Activated CD4-positive, alpha-beta T cell treated with anti-CD3 and anti-CD28 coated beads, Interleukin-2, amount 10 ng/mL, durations not matched to agents 24 days and 14 days (primary cell): ENCODE measurements at regions not wholly inside any gene's neighbourhood (a gene's known extent, or its start where the extent isn't known, plus 50 kb on each side); places are given as distances from the start of the nearest gene placed in this dataset.

Experiments used
- DNase-seq: peaks from one replicate; pipeline ENCODE4 v3.0.0; 2022
- H3K27ac Mint-ChIP-seq: one replicate; pipeline ENCODE4 v1.8.0; 2022; ENCODE audit warnings: mild to moderate bottlenecking, mixed read lengths
- H3K27me3 Mint-ChIP-seq: one replicate; pipeline ENCODE4 v1.8.0; 2022; ENCODE audit warnings: mixed read lengths
- H3K36me3 Mint-ChIP-seq: one replicate; pipeline ENCODE4 v1.8.0; 2022; ENCODE audit warnings: low read depth, mild to moderate bottlenecking, mixed read lengths
- H3K4me1 Mint-ChIP-seq: one replicate; pipeline ENCODE4 v1.8.0; 2021; ENCODE audit warnings: mixed read lengths
- H3K4me3 Mint-ChIP-seq: one replicate; pipeline ENCODE4 v1.8.0; 2022; ENCODE audit warnings: mild to moderate bottlenecking, moderate library complexity, mixed read lengths
- H3K9me3 Mint-ChIP-seq: one replicate; pipeline ENCODE4 v1.8.0; 2021; ENCODE audit warnings: mixed read lengths
- intact Hi-C: fragments of 100-400 bp; cut with micrococcal nuclease; formaldehyde crosslinking; loops from one replicate; pipeline ENCODE4 v1.15.1; 2023

DNA sequence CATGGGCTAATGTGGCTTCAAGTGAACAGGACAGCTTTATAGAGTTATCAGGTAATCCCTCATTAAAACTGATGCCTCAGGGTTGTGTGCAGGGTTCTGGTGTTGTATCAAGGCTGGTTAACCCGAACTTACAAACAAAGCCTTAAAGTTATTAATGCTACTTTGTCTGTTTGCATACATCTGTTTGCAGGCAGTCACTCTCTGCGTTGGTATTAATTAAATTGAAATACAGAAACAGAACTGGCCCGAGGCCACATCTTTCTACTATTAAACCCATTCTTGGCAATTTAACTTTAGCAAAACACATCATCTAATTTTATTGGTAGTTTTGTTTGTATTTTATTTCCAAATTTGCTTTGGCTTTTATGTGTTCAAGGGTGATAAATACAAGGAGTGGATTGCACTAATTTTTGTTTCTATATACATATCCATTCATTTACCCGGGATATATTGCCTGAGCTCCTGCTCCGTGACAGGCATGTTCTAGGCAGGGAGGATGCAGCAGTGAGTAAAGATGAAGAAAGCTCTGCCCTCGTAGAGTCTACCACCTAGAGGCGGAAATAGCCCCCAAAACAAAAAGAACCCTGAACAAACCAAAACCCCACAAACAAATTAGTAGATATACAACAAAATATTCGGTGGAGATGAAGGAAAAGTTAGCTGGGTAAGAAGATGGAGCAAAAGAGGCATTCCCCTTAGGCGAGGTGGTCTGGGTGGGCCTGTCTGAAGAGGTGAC lies 164.2 kb downstream of the MACROH2A1 start:
- DNase-seq = no peak
- Mint-ChIP-seq H3K36me3 (no peaks in the 10 kb centered on the region), H3K4me1 (no peaks in the 10 kb centered on the region), H3K27ac (no peak overlapping the region), H3K27me3 (peaks cover 3% of the 10 kb centered on the region), H3K9me3 (no peaks in the 10 kb centered on the region), H3K4me3 (no peak overlapping the region)
- intact Hi-C loops = no loop called here

DNA sequence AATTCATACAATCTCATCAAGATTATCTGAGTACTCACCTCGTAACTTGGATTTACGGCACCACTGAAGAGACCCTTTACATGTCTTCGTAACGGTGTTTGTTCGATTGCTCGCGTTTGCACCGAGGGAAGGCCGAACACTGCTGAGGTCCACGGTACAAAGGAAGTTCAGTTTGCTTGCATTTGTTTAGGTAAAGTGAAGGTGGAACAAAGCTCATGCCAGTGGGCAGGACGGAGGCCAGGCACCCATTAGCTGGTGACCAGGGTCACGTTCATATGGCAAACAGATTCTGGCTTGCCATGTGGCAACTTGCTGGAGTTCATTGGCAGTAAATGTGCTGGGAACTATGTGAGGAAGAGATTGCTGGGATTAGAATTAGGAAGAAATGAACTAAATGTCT lies 164.8 kb downstream of the MACROH2A1 start:
- Mint-ChIP-seq H3K4me1 (no peaks in the 10 kb centered on the region), H3K9me3 (no peaks in the 10 kb centered on the region), H3K27ac (no peak overlapping the region), H3K36me3 (no peaks in the 10 kb centered on the region), H3K4me3 (no peak overlapping the region), H3K27me3 (peaks cover 3% of the 10 kb centered on the region)
- intact Hi-C loops = no loop called here
- no peak for DNase-seq

DNA sequence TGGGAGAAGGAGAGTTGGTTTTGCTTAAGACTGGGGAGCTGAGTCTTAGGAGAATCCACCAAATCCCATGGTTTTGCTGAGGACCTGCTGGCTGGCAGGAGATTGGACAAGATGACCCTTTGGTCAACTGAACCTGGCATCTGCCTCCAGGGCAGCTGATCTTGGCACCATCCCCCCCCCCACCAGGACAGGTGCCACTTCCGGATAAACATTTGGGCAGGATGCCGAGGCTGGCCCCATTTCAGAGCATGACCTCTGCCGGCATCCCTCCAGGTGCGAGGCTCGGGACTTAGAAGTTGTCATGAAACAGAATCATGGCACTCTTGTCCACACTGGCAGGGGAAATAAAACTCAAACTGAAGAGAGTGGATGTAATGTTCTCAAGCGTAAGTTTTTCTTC lies 165.6 kb downstream of the MACROH2A1 start:
- Mint-ChIP-seq H3K9me3 (no peaks in the 10 kb centered on the region), H3K36me3 (no peaks in the 10 kb centered on the region), H3K4me3 (no peak overlapping the region), H3K27me3 (peaks cover 3% of the 10 kb centered on the region), H3K27ac (no peak overlapping the region), H3K4me1 (no peaks in the 10 kb centered on the region)
- no peak for DNase-seq
- intact Hi-C loops = no loop called here

DNA sequence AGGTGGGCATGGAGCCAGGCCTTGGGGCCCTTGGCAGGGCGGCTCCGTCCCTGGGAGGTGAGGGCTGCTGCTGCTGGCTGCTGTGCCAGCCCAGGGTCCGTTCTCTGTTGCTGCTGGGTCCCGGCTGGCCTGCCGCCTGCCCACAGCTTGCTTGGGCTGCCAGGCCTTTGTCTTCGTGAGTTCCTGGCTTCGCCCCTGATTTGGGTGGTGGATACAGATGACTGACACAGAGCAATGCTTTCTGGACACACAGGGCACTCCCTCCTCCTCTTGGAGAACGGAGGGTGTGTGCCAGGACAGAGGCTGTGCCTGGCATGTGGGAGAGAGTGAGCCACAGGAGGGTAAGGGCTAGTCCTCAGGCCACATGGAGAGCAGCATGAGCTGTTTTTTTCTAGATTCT lies 166.1 kb downstream of the MACROH2A1 start:
- no peak overlapping the region for H3K27ac Mint-ChIP-seq

DNA sequence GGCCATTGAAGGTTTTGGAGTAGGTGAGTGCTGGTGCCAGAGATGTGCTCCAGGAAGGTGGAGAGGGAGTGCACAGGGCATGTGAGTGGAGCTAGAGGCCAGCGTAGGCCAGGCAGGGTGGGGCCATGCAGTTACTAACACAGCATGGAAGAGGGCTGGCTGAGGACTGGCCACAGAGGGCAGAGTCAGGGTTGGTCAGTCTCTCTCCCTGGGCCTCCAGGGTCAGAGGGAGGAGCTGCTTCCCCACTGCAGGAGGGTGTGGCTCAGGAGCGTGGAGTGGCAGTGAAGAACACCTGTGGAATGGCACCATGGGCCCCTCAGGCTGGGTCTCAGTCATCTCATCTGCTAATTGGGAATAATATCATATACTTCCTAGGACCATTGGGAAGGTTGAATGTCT lies 167.7 kb downstream of the MACROH2A1 start:
- Mint-ChIP-seq H3K27me3 (peaks cover 10% of the 10 kb centered on the region), H3K4me3 (no peak overlapping the region), H3K9me3 (no peaks in the 10 kb centered on the region), H3K27ac (no peak overlapping the region), H3K4me1 (no peaks in the 10 kb centered on the region), H3K36me3 (no peaks in the 10 kb centered on the region)
- intact Hi-C loops = no loop called here
- no peak for DNase-seq

More for the DNA sequence above, 166.1 kb downstream of the MACROH2A1 start:
- peaks cover 3% of the 10 kb centered on the region for H3K27me3 Mint-ChIP-seq
- H3K4me1 Mint-ChIP-seq = no peaks in the 10 kb centered on the region
- no peaks in the 10 kb centered on the region for H3K36me3 Mint-ChIP-seq
- no peak for DNase-seq
- intact Hi-C loops = no loop called here
- H3K4me3 Mint-ChIP-seq = no peak overlapping the region
- no peaks in the 10 kb centered on the region for H3K9me3 Mint-ChIP-seq

DNA sequence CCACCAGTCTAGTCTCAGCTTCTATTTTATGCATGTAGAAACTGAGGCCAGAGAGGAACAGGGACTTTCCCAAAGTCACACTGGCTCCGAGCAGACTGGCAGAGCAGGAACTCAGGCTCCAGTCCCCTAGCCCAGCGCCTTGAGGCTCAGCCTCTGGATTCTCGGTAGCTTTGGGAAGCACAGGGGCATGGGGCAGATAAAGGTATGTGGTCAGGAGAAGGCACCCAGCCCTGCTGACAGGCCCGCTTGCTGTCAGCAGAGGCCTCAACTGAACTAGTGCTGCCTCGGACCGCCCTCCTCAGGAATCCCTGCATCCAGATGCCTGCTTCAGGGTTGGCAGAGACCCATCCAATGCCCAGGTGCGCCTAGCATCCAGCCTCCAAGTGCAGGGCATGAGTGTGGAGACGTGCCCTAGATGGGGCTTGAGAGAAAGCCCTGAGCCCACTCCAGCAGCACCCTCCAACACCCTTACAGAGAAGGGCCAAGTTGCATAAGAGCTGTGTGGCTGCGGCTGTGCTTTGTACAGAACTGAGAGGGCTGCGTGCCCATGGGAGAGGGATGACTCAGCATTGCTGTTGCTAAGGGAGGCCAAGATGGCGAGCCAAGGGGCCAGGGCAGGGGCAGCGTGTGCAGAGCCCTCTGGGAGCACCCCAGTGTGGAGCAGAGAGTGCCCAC lies 168.6 kb downstream of the MACROH2A1 start:
- H3K36me3 Mint-ChIP-seq = no peaks in the 10 kb centered on the region
- no peak for DNase-seq
- H3K27ac Mint-ChIP-seq = no peak overlapping the region
- no peaks in the 10 kb centered on the region for H3K4me1 Mint-ChIP-seq
- no peak overlapping the region for H3K4me3 Mint-ChIP-seq
- intact Hi-C loops = no loop called here
- H3K27me3 Mint-ChIP-seq = peaks cover 11% of the 10 kb centered on the region
- H3K9me3 Mint-ChIP-seq = no peaks in the 10 kb centered on the region

DNA sequence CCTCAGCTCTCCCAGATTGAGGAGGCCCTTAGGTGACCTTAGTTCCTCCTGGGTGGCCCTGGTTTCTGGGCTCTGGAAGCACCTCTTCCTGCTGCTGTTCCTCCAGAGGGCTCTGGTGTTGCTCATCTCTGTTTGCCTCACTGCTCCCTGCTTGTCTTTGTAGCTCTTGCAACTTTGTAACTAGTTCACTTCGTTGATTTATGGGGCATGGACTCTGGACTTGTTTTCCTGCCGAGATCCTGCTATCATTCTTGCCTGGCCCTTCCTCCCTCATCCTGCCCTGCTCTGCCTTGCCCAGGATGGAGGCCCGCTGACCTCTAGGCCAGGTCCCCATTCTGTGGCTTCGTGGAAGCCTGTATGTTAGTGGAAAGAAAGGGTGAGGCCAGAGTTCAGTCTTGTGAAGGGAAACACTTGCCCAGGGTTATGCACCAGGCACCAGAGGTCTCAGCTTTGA lies 169.3 kb downstream of the MACROH2A1 start:
- peaks cover 11% of the 10 kb centered on the region for H3K27me3 Mint-ChIP-seq
- no peak overlapping the region for H3K27ac Mint-ChIP-seq
- H3K4me3 Mint-ChIP-seq = no peak overlapping the region
- no peaks in the 10 kb centered on the region for H3K9me3 Mint-ChIP-seq
- H3K36me3 Mint-ChIP-seq = no peaks in the 10 kb centered on the region
- no peaks in the 10 kb centered on the region for H3K4me1 Mint-ChIP-seq
- no peak for DNase-seq
- intact Hi-C loops = no loop called here

DNA sequence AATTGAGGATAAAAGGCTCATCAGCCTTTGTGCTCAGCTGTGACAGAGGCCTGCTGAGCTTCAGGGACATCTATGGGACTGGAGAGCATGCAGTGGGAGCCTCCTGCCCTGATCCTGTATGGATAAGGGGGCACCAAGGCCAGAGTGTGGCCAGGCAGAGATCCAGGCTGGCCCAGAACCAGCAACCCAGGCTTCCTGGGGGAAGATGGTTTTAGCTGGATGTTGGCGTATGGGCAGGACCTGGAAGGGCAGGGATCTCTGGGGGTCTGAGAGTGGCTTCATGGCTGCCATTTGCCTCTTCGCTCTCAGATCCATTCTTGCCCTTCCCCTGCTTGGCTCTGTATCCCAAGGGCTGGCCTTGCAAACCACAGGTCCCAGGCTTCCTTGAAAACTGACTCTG lies 169.9 kb downstream of the MACROH2A1 start:
- H3K4me3 Mint-ChIP-seq = no peak overlapping the region
- no peaks in the 10 kb centered on the region for H3K9me3 Mint-ChIP-seq
- no peaks in the 10 kb centered on the region for H3K4me1 Mint-ChIP-seq
- peaks cover 10% of the 10 kb centered on the region for H3K27me3 Mint-ChIP-seq
- no peak overlapping the region for H3K27ac Mint-ChIP-seq
- no peaks in the 10 kb centered on the region for H3K36me3 Mint-ChIP-seq
- no peak for DNase-seq
- intact Hi-C loops = no loop called here

DNA sequence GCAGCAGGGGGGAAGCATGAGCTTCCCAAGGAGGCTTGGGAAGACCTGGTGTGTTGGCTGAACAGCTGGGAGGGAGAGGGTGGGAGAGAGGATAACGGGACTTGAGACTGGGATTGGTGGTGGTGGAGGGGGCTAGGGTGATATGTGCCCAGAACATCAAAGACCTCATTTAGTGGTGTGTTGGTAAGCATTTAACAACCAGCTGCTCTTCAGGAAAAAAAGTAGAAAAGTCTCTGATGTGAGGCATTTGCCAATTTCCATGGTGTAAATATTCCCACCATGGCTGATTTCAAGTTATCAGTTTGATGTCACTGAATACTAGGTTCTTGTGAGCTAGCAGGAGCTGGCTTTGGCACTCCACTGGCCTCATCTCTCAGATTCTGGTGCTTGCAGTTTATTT lies 170.8 kb downstream of the MACROH2A1 start:
- Mint-ChIP-seq H3K4me3 (no peak overlapping the region), H3K9me3 (no peaks in the 10 kb centered on the region), H3K27me3 (peaks cover 13% of the 10 kb centered on the region), H3K36me3 (no peaks in the 10 kb centered on the region), H3K27ac (no peak overlapping the region), H3K4me1 (no peaks in the 10 kb centered on the region)
- intact Hi-C loops = no loop called here
- DNase-seq = no peak

DNA sequence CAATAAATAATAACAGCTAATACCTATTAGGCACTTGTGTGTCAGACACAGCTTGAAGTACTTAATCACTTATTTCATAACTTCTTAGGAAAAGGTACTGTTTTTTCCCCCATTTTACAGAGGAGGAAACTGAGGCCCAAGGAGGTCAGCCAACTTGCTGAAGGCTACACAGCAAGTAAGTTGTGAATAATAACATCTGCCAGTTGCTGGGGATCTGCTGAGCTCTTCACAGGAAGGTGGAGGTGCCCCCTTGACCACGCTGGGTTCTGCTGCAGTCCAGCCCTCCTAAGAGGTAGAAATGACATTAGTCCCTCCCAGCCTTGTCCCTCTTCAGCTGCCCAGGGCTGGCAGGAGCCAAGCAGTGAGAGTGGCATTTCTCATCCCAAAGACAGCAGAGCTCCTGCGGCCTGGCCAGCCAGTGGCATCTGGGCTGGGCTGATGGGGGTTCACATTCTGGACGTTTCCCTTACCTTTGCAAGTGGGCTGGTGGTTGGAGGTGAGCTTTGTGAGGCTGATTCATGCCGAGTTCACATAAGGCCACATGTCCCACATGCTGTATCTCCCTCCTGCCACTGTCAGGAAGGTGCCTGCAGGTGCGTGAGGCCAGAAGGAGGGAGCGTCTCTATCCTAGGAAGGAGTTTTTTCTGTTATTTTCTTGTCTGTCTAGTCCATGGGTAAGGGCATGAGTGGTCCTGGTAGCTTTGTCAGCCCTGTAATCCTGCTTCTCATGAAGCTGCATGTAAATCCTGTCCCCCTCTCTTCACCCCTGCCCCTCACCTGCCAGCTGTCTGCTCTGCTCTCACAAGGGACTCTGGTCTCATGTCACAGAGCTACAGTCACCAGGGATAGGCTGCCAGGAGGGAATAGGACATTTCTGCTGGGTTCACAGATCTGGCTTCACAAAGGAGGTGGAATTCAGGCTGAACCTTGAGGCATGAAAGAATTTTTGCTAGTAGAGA lies 171.7 kb downstream of the MACROH2A1 start:
- no peaks in the 10 kb centered on the region for H3K36me3 Mint-ChIP-seq
- no peaks in the 10 kb centered on the region for H3K9me3 Mint-ChIP-seq
- intact Hi-C loops = no loop called here
- peaks cover 13% of the 10 kb centered on the region for H3K27me3 Mint-ChIP-seq
- no peak overlapping the region for H3K4me3 Mint-ChIP-seq
- no peaks in the 10 kb centered on the region for H3K4me1 Mint-ChIP-seq
- no peak overlapping the region for H3K27ac Mint-ChIP-seq
- no peak for DNase-seq

DNA sequence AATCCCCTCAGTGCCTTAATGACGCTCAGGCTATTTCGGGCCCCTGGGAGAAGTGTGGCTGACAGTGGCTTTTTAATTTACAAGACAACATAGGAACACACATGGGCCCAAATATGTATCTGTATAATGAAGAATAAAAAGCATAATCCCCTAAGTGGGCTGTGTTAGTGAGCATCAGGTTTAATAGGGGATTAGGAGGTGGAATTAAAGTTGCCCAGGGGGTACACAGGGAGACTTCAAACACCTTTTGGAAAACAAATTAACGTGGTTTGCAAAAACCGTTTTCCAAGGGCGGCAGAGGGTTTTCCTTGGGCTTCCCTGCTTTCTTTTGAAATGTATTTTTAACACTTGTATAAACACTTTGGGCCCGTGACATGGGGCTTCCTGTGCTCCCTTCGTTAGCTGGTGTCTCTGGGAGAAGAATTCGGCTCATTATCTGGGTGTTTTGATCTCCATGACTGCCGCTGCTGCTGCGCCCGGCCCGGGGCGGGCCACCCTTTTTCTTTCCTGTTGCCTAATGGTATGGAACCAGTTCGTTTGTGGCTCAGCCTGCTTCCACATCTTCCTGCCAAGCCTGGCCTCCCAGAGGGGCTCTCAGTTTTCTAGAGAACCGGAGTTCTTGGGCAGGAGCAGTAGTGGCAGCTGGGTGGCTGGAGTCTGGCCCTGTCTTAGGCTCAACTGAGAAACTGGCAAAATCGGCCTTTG lies 173.0 kb downstream of the MACROH2A1 start:
- H3K4me1 Mint-ChIP-seq = no peaks in the 10 kb centered on the region
- no peak overlapping the region for H3K27ac Mint-ChIP-seq
- no peak overlapping the region for H3K4me3 Mint-ChIP-seq
- no peak for DNase-seq
- no peaks in the 10 kb centered on the region for H3K36me3 Mint-ChIP-seq
- intact Hi-C loops = no loop called here
- peaks cover 13% of the 10 kb centered on the region for H3K27me3 Mint-ChIP-seq
- H3K9me3 Mint-ChIP-seq = no peaks in the 10 kb centered on the region

DNA sequence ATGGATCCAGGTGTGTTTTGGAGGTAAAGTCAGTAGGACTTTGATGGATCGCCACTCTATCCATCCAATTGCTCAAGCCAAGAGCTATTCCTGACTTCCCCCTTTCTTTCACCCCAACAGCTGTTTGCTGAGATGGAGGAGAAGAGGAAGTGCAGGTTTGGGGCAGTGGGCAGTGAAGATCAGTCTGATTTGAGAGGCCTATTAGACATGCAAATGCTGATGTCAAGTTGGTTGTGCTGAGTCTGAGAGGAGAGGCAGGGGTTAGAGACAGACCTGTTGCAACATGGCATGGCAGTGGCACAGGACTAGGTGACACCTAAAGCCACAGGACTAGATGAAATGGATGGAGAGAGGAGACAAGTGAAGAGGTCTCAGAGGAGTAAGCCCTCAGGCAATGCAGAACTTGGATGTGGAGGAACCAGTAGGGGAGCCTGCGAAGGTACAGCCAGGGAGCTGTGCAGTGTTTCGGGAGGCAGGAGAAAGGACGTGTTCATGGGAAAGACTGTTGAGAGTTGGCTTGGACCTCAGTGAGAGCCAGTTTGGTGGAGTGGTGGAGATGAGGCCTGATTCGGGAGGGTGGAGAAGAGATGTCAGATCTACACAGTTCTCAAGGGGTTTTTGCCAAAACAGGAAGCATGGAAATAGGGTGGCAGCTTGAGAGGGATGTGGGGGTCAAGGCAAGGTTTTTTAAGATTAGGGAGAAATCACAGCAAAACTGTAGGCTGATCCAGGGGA lies 175.0 kb downstream of the MACROH2A1 start:
- Mint-ChIP-seq H3K27ac (no peak overlapping the region), H3K4me3 (no peak overlapping the region)

DNA sequence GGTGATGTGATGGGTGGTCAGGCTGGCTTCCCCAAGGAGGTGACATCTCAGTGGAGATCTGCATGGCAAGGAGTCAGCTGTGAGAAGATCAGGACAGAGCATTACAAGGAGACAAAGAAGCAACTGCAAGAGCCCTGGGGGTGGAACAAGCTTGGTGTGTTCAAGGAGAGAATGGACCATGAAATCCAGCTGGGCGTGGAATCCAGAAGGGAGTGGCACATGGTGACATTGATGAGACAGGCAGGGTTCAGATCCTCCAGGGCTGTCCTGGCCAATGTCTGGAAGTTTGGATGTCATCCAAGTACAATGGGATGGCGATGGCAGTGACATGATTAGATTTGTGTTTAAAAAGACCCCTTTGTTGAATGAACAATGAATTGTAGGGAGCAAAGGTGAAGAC lies 175.6 kb downstream of the MACROH2A1 start:
- H3K27me3 Mint-ChIP-seq = peaks cover 13% of the 10 kb centered on the region
- intact Hi-C loops = no loop called here
- no peak overlapping the region for H3K27ac Mint-ChIP-seq
- no peak for DNase-seq
- H3K36me3 Mint-ChIP-seq = no peaks in the 10 kb centered on the region
- H3K4me1 Mint-ChIP-seq = no peaks in the 10 kb centered on the region
- no peak overlapping the region for H3K4me3 Mint-ChIP-seq
- H3K9me3 Mint-ChIP-seq = no peaks in the 10 kb centered on the region

More for the DNA sequence above, 175.0 kb downstream of the MACROH2A1 start:
- Mint-ChIP-seq H3K36me3 (no peaks in the 10 kb centered on the region), H3K27me3 (peaks cover 13% of the 10 kb centered on the region), H3K9me3 (no peaks in the 10 kb centered on the region), H3K4me1 (no peaks in the 10 kb centered on the region)
- DNase-seq = no peak
- intact Hi-C loops = no loop called here
